ENCODE measurements at regions not wholly inside any gene's neighbourhood (a gene's known extent, or its start where the extent isn't known, plus 50 kb on each side); places are given as distances from the start of the nearest gene placed in this dataset.
"Not testable (repeated sequence)": the region's sequence is repeated elsewhere in the genome, so short reads cannot be mapped to it uniquely, and the experiment has no call there.

DNA sequence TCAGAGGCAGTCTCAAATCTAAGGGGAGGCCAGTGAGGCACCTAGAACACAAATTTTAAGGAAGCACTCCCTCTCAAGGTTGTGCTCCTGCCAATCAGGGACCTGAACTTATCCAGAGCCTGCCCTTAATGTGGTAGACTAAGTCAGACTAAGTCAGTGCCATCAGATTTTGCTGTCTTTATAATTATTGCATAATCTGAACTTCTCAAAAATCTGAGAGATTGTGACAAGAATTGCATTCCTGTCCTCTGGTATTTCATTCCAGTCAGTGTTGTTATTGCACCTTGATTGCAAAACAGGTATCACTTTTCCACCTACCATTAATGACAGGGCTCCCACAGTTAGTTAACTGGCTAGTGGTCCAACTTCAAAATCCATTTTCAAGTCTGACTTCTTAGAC is 197.1 kb upstream of the HCN1 start:
- no peak for FAIRE-seq
- DNase-seq (ENCODE audit: low spot score) = no peak

DNA sequence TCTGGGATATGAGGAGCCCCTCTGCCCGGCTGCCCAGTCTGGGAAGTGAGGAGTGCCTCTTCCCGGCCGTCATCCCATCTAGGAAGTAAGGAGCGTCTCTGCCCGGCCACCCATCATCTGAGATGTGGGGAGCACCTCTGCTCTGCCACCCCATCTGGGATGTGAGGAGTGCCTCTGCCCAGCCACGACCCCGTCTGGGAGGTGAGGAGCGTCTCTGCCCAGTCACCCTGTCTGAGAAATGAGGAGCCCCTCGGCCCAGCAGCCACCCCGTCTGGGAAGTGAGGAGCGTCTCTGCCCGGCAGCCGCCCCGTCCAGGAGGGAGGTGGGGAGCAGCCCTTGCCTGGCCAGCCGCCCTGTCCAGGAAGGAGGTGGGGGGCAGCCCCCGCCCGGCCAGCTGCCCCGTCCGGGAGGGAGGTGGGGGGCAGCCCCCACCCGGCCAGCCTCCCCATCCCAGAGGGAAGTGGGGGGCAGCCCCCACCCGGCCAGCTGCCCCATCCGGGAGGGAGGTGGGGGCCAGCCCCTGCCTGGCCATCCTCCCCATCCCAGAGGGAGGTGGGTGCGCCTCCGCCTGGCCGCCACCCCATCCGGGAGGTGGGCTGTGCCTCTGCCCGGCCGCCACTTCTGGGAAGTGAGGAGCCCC is 194.4 kb upstream of the HCN1 start:
- not testable (repeated sequence) for FAIRE-seq; DNase-seq (ENCODE audit: low spot score)

DNA sequence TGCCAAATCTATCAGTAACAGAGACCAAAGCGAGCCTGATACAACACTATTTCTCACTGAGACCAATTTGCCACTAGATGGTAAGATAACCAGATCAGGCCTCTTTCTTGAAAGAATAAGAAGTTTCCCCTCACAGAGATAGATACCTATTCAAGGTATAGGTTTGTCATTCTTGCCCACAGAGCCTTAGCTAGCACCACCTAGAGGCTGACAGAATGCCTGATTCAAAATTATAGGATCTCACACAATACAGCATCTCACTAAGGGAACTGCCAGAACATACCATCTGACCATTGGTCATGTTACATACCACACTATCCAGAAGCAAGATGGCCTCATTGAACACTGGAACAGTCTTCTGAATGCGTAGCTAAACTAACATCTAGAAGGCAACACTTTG is 166.6 kb upstream of the HCN1 start:
- FAIRE-seq (no peak), DNase-seq (ENCODE audit: low spot score) (no peak)

DNA sequence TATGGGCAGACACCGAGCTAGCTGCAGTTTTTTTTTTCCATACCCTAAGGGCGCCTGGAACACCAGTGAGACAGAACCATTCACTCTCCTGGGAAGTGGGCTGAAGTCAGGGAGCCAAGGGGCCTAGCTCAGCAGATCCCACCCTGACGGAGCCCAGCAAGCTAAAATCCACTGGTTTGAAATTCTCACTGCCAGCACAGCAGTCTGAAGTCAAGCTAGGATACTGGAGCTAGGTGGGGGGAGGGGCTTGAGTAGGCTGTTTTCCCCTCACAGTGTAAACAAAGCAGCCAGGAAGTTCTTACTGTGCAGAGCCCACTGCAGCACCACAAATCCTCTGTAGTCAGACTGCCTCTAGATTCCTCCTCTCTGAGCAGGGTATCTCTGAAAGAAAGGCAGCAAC is 151.7 kb upstream of the HCN1 start:
- no peak for DNase-seq (ENCODE audit: low spot score)
- FAIRE-seq = no peak

DNA sequence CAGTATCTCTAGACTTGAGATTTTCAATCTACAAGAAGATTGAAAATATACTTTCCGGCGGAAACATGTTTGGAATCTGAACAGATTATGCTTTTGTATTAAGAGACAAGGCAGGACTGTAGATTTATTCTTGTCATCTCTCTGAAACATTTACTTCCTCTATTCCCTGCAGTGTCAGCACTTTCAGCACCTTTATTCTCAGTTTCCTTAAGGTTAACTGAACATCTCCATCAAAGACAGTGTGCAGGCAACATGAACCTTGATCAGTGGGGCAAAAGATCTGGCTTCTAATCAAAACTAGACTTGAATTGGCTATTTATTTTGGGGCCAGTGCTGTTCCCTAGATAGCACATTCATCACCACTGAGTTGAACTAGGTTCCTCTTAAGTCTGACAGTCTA is 129.9 kb upstream of the HCN1 start:
- FAIRE-seq = no peak

GRCh38 chr5:45800331-45800730 is 104.2 kb upstream of the HCN1 start:
- FAIRE-seq = no peak
- DNase-seq (ENCODE audit: low spot score) = no peak

More for the DNA sequence above, 129.9 kb upstream of the HCN1 start:
- DNase-seq (ENCODE audit: low spot score) = no peak

- FAIRE-seq = no peak
- DNase-seq (ENCODE audit: low spot score) = no peak
These were observed 103.2 kb upstream of the HCN1 start for GRCh38 chr5:45799388-45799787.

DNA sequence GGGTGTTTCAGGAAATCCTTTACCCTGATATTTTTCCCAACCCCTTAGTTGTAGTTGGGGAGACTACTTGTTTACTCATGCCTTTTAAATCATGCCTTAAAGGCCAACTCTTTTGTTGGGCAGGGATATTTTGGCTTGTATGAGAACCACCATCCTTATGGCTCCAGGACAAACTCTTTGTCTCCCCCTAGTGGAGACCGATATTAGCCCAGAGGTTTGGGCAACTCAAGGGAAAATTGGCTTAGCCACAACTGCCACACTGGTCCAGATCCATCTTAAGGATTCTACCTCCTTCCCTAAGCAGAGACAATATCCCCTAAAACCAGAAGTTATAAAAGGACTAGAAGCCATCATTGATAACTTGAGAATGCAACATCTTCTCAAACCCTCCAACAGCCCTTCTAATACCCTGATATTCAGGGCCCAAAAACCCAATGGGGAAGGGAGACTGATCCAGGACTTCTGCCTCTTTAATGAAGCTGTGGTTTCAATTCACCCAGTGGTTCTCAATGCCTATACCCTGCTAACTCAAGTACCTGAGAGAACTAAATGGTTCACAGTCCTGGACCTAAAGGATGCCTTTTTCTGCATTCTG is 100.9 kb upstream of the HCN1 start:
- FAIRE-seq (no peak), DNase-seq (ENCODE audit: low spot score) (no peak)

DNA sequence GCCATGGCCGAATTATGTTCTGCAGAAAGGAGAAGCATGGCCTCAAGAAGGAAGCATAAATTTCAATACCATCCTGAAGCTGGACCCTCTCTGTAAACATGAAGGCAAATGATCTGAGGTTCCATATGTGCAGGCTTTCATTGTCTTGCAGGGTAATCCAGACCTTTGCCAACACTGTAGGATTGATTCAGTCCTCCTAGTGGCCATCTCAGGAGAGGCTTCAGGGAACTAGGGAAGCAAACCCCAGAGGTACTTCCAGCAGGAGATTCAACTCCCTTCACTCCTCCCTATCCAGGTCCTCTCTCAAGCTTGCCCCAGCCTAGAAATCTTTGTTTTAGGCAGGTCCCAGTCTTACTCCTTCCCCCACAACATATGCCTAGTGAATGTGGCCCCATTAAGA is 99.3 kb upstream of the HCN1 start:
- FAIRE-seq = no peak
- no peak for DNase-seq (ENCODE audit: low spot score)

- FAIRE-seq (peak; percentile 72), DNase-seq (ENCODE audit: low spot score) (peak; percentile 70)
These were observed 97.7 kb upstream of the HCN1 start for GRCh38 chr5:45793638-45794532.

- FAIRE-seq (no peak), DNase-seq (ENCODE audit: low spot score) (no peak)
These were observed 83.9 kb upstream of the HCN1 start for GRCh38 chr5:45779874-45780671.

DNA sequence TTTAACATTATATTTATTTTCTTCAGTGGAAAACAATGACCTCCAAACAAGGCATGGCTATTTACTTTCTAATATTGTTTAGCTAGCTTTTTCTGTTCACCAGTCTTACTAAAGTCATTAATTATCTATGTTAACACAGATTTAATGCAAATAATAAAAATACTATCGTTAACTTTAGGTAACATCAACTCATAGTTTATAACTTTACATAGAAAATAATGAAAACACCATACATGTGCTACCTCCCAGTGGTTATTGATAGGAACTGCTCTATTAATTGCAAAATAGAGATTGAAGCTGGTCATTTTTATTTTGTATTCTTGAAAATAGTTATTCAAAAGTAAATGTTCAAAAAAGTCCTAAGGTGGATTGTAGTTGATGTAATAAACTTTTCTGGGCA is 78.3 kb upstream of the HCN1 start:
- no peak for FAIRE-seq
- no peak for DNase-seq (ENCODE audit: low spot score)

GRCh38 chr5:45772402-45772801 is 76.2 kb upstream of the HCN1 start:
- FAIRE-seq = no peak

GRCh38 chr5:45765561-45765960 is 69.4 kb upstream of the HCN1 start:
- DNase-seq (ENCODE audit: low spot score) (no peak), FAIRE-seq (no peak)

More at GRCh38 chr5:45772402-45772801, 76.2 kb upstream of the HCN1 start:
- no peak for DNase-seq (ENCODE audit: low spot score)

DNA sequence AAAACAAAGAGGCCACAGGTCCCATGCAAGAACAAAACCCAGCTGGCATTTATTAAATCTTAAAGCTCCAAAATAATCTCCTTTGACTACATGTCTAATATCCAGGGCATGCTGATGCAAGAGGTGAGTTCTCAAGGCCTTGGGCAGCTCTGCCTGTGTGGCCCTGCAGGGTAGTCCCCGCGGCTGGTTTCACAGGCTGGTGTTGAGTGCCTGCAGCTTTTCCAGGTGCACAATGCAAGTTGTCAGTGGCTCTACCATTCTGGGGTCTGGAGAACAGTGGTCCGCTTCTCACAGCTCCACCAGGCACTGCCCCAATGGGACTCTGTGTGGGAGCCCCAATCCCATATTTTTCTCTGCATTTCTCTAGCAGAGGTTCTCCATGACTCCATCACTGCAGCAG is 54.4 kb upstream of the HCN1 start:
- no peak for FAIRE-seq
- DNase-seq (ENCODE audit: low spot score) = no peak

DNA sequence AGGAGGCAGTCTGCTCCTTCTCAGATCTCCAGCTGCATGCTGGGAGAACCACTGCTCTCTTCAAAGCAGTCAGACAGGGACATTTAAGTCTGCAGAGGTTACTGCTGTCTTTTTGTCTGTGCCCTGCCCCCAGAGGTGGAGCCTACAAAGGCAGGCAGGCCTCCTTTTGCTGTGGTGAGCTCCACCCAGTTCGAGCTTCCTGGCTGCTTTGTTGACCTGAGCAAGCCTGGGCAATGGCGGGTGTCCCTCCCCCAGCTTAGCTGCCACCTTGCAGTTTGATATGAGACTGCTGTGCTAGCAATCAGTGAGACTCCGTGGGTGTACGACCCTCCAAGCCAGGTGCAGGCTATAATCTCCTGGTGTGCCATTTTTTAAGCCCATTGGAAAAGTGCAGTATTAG is 52.3 kb upstream of the HCN1 start:
- not testable (repeated sequence) for DNase-seq (ENCODE audit: low spot score); FAIRE-seq

Measured in urothelium cell line (cell line).